Stimulated activated CD4-positive, alpha-beta T cell treated with anti-CD3 and anti-CD28 coated beads, Interleukin-15, amount 100 ng/mL, for 48 hours (primary cell): ENCODE measurements at regions not wholly inside any gene's neighbourhood (a gene's known extent, or its start where the extent isn't known, plus 50 kb on each side); places are given as distances from the start of the nearest gene placed in this dataset.
"Not testable (repeated sequence)": the region's sequence is repeated elsewhere in the genome, so short reads cannot be mapped to it uniquely, and the experiment has no call there.

ENCODE experiments used
- DNase-seq, 2 donors: peaks; one replicate each; pipeline ENCODE4 v3.0.0-alpha.2; 2020; ENCODE audit warnings: low read depth in 2 of 2

DNA sequence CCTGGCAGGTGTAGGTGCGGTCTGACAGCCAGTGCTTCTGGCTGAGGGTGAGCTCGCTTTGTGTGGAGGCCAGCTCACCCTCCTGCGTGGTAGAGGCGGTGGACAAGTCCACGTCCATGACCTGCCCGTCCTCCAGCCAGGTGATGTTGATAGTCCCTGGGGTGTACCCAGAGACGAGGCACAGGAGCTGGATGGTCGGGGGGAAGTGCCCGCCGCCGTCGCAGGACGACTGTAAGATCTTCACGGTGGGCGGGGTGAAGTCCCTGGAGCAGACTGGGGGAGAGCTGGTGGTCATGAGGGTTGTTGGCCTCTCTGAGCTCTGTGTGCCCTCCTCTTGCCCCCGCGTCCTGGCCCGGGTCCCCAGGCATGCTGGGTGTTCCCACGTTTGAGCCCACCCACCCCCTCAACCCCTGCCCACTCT is 74.6 kb downstream of the TMEM121 start:
- DNase-seq, result no peak

DNA sequence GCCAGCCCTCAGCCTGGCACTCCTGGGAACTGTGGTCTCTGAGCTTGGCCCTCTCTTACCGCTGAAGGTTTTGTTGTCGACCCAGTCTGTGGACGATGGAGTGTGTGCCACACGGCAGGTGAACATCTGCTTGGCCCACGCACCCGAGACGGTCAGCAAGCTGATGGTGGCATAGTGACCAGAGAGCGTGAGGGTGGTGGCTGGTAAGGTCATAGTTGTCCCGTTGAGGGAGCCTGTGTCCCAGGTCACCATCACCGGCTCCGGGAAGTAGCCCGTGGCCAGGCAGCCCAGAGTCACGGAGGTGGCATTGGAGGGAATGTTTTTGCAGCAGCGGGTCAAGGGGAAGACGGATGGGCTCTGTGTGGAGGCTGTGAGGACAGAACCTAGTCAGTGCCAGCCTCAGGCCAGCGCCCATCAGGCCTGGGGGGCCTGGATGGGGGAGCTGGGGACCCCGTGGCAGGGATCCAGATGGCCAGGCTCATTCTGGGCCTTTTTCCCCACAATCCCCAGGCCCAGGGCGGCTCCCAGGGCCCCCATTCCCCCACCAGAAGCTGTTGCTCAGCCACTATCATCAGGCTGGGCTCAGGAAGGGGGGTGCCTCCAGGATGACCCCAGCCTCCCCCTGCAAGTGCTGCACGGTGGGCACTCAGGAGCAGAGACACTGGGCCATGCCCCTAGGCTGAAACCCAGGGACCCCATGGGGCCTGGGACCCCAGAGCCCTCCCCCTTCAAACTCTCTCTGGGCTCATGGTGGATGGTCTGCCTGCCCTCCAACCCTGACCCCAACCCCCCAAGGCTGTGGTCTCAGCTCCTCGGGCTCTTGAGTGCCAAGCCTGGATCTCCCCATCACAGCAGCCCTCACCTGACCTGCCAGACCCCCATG is 75.2 kb downstream of the TMEM121 start:
- no peak for DNase-seq

DNA sequence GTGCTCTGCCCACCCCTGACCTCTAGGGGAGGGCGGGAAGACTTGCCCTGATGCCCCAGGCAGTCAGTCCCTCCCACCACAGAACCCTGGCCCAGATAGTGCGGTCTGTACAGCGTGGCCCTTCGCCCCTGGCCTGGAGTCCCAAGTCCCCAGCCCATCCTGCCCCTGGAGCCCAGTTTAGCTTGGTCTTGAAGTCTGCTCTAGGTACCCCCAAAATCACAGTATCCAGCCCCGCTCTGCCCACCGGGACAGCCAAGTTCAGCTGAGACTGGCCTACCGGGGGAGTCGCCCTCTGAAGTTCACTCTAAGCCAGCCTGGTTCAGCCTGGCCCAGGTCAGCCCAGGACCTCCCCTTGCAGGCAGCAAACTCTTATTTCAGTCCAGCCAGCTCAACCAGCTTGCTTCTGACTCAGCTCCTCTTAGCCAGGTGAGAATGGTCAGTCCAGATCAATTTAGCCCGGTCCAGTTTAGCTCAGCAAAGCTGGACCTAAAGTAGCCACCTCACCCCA is 75.9 kb downstream of the TMEM121 start:
- no peak for DNase-seq

DNA sequence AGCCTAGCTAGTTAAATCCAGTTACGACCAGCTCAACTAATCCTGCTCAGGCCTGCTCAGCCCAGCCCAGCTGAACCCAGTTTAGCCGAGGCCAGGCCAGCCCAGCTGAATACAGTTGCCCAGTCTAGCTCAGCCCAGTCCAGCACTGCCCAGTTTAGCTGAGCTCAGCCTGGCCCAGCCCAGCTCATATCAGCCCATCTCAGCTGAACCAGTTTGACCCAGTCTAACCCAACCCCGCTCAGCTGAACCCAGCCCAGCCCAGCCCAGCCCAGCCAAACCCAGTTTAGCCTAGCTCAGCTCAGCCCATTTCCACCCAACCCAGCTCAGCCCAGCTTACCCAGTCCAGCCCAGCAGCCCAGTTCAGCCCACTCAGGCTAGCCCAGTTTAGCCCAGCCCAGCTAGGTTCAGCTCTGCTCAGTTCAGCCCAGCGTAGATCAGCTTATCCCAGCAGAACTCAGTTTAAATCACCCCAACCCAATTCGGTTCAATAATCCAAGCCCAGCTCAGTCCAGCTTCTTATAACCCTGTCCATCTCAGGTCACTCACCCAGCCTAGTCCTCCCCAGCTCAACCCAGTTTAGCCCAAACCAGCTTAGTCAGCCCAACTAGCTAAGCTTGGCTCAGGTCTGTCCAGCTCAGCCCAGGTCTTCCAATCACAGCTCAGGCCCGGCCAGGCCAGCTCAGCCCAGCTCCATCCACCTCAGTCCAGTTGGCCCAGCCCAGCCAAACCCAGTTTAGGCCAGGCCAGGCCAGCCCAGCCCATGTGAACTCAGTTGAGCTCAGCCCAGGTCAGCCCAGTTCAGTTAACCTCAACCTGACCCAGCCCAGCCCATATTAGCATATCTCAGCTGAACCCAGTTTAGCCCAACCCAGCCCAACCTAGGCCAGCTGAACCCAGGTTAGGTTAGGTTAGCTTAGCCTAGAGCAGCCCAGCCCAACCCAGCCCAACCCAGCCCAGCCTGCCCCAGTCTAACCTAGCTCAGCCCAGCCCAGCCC is 76.7 kb downstream of the TMEM121 start:
- no peak for DNase-seq

DNA sequence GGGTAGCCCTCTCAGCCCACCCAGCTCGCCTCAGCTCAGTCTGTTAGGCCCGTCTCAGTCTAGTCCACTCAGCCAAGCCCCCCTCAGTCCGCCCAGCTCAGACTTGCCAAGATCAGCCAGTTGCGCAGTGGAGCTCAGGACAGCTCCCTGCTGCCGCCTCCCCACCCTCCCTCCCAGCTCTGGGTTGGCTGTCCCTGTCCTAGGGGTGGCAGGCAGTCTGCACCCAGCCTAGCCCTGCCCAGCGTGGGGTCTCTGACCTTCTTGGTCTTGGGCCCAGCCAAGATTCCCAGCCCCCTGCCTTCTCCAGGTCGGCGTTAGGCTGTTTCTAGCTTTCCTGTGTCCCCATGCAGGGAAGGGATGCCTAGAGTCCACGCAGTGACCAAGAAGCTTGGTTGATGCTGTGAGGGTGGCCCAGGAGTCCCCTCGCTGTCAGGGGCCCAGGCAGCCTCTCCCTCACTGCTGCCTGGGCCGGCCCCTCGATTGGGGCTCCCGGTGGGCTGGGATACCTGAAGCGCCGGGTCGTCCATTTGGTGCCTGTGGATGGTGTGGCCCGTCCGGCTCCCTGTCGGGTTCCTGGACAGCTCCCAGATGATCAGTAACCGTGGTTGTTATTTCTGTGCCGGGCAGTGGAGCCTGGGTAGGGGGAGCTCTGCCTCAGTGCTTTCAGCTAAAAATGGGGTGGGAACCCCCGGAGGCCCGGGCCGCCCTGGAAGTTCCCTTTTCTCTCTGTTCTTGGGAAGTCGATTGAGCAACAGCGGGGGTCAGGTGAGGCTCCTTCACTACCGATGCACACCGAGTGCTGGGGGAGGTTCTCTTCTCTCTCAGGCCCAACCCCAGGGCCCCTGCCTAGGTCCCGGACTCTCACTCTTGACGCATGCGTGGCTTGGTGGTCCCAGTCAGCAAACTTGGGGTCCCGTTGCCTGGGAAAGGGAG is 78.4 kb downstream of the TMEM121 start:
- not testable (repeated sequence) for DNase-seq

DNA sequence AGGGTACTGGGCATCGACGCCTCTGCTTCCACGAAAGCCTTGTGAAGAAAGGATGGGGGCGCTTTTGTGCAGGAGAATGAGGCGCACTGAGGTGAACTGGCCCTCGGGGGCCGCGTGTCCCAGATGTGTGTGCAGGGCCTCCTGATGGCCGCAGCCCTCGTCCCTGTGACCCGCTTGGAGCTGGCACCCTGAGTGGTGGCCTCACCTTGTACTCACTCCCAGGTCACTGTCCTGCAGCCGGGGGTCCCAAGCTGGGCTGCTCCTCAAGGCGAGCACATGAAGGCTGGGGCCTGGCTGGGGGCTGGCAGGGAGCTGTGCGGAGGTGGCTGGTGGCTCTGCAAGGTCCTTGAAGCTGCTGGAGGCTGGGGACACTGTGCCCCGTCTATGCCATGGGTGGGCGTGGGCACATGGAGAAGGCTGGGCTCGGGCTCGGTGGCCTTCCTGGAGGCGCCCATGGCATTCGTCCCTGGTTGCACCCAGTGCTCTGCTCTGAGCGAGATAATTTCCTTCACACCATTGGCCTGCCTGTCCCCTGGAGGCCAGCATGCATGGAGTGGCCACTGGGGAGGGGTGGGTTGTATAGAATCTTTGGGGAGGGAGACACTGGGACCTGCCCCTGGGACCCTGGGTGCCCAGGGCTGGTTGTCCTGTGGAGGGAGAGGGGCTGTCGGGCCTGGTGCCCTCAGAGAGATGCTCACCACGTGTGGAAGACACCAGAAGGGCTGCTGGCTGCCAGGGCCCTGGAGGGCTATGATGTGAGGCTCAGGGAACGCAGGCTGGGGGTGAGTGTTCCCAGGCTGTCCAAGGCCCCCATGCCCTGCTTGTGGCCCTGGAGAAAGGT is 79.3 kb downstream of the TMEM121 start:
- no peak for DNase-seq

DNA sequence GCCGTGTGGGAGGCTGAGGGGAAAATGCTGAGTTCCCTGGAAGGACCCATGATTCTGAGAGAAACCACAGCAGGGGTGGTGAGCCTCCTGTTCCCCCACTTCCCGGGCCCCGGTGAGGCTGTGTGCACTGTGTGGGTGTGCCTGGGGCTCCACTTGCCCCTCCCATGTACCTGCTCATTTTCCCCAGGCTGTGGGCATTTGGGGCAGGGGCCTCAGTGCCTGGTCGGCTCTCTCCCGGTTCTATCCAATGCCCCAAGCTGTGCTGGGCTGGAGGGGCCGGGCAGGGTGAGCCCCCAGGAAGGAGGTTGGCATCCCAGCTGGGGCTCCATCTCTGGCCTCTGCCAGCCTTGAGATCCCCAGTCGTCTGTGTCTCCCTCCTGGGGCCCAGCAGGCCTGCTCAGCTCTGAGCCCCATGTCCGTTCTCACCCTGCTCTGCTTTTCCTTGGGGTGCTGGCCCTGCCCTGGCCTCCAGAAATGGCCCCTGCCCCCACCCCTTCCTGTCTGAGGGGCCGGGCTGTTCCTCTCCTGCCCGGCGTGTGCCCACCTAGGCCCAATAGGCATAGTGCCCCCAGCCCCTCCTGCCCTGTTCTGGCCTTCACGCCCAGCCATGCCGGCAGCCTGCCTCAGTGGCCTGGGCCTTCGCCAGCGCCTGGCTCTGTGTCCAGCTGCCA is 80.1 kb downstream of the TMEM121 start:
- DNase-seq, result not testable (repeated sequence)

DNA sequence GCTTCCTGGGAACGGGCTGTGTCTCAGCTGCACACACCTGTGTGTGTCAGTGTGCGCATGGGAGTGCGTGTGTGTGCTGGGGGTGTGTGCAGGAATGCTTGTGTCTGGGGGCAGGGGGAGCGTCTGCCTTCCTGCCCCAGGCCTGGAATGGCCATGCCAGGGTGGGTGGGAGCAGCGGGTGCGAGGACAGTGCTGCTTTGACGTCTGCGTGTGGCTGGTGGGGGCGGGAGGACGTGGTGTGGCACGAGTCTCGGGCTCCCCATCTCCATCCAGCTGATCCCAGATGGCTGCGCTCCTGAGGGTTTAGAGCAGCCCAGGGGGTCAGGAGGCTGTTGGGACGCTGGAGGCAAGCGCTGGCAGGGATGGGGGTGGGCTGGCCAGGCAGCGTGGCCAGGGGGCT is 80.6 kb downstream of the TMEM121 start:
- not testable (repeated sequence) for DNase-seq

DNA sequence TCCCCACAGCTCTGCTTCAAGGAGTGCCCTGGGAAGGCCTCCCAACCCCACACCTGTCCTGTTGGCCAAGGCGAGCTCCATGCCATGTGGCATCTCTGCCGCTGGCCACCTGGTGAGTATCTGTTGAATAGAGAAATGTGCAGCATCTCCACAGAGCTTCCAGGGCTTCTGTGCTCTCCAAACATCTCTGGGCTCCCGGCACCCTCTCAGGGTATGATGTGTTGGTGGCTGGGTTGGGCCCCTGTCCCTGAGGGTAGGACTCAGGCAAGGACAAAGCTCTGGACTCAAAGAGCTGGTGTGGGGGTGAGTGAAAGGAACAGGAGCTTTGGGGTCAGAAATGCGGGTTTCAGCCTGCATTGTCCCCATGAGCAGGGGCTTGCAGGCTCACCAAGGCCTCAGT is 88.6 kb downstream of the TMEM121 start:
- not testable (repeated sequence) for DNase-seq

DNA sequence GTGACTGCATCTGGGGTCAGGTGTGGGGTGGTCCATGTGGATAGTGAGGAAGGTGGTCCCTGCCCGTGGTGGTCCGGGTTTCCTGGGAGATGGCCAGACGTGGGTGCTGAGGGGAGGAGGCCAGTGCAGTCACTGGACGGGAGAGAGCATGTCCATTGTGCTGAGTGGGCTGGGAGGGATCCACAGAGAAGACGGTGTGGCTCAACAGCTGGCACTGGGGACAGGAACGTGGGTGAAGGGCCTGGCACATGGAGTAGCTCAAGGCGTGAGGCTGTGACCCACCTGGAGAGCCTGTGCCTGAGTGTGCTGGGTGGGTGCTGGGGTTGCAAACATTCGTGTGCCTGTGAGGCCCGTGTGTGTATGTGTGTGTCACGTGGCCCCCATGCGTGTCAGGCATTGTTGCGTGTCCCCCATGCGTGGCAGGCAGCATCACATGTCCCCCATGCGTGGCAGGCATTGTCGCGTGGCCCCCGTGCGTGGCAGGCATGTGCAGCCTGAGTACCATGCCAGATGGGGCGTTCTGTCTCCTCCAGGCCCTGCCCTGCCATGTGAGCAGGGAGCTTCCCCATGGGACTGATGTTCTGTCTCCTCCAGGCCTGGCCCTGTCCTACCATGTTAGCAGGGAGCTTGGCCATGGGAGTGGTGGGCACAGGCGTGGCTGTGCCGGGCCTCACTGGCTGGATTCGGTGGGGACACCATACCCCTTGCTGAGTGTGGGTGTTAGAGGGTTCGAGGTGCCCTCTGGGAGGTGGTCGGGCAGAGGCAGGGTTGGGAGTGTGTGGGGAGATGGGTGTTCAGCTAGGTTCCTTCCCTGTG is 89.8 kb downstream of the TMEM121 start:
- not testable (repeated sequence) for DNase-seq

DNA sequence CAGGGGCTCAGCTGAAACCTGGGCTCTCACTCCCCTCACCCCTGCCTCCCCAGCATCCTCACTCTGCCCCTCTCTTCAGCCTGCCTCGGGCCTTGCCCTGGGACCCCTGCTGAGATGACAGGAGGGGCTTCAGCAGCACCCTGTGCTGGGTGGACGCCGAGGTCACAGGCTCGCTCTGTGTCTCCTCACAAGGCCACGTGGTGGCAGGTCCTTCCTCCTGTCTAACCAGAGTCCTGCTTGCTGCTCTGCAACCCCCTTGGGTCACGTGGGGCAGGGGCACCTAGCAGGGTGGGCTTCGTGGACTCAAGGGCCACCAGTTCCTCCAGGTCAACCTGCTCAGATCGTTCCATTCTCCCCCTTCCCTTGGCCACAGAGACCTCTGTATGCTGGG is 90.4 kb downstream of the TMEM121 start:
- no peak for DNase-seq

DNA sequence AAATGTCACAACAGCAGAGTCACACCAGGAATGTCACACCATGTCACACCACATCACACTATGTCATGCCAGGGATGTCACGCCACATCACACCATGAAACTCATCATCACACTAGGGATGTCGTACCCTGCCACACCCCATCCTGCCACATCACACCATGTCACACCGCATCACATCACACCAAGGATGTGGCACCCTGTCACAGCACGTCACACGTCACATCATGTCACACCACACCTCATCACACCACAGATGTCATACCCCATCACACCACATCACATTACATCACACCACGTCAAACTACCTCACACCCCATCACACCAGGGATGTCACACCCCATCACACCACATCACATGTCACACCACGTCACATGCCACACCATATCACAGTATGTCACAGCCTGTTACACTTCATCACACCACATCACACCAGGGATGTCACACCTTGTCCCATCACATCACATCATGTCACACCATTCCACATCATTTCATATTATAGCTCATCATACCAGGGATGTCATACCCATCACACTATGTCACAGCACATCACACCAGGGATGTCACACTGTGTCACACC is 90.9 kb downstream of the TMEM121 start:
- DNase-seq, result no peak

DNA sequence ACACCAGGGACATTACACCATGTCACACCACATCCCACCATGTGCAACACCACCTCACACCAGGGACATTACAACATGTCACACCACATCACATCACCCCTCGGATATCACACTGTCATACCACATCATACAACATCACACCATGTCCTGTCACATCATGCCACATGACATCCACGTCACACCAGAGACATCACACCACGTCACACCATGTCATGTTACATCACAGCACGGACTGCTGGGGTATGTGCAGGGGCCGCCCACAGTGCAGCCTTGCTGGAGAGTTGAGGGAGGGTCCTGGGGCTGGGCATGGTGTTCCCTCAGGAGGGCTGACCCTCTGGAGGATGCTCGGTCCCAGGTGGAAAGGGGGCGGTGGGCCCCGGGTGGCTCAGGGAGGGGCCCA is 91.4 kb downstream of the TMEM121 start:
- not testable (repeated sequence) for DNase-seq

DNA sequence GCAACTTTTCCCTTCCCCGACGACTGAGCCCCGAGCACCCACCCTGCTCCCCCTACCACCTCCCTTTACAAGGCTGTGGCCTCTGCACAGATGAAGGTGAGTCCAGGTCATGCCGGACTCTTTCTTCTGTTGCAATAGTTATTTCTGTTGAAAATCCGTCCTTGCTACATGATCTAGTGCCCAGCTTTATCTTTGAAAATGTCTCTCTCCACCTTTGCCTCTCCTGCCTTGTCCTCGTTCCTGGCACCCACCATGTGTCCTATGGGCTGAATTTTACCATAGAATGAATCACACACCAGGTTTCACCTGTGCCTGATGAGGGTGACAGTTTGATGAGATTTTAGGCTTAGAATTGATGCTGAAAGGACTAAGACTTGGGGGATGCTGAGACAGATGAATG is 92.9 kb downstream of the TMEM121 start:
- not testable (repeated sequence) for DNase-seq

DNA sequence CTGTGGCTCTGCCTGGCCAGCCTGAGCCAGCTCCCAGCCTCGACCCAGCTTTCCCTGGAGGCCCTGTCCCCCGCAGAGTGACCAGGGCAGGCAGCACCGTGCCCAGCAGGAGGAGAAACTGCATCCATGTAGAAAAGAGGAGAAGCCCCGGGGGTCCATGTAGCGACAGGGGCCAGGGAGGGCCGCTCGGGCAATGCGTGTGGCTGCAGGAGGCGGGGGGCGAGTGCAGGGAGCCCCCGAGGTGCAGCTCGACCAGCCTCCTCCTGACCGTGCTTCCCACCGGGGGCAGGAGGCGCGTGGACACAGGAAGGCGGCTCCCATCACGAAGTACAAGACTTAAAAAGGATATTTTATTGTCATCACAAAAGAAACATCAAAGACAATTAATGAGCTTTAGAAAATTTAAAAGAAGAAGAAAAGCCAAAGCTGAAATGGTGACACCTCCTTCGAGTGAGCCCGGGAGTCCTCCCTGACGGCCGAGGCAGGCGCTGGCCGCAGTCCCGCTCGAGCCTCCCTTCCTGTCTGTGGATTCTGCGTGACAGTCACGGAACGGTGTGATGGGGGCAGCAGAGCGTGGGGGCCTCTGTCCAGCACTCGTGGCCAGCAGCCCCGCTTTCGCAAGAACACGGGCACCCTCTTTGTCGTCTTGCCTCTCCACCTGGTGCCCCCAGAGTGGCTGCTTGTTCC is 93.9 kb downstream of the TMEM121 start:
- DNase-seq, result not testable (repeated sequence)

DNA sequence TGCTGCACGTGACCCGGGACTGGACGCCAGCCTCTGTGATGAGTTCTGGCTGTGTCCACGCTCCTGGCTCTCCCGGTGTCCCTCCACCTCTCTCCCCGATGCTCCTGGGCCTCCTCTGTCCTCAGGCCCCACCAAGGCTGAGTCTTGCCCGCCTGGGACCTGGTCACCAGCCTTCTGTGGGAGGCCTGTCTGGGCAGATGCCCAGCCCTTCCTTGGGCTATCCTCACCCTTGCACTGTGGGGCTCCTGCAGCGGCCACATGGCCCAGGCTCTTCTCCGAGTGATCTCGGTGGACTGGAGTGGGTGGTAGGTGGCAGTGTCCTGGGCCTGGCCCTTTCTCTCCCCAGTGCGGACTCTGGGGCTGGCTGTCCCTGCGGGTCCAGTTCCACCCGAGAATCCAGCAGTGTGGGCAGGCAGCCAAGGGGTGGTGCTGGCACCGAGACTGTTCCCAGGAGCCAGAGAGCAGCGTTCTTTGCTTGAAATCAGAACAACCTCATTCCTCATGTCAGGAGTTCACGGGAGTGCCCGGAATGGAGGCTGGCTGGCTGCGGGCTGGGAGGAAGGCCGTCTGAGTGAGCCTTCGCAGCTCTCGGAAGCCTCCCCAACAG is 94.6 kb downstream of the TMEM121 start:
- DNase-seq, result not testable (repeated sequence)
